HG03175 (cell line): ENCODE measurements at regions not wholly inside any gene's neighbourhood (a gene's known extent, or its start where the extent isn't known, plus 50 kb on each side); places are given as distances from the start of the nearest gene placed in this dataset.
"Not testable (repeated sequence)": the region's sequence is repeated elsewhere in the genome, so short reads cannot be mapped to it uniquely, and the experiment has no call there.

Experiments used
- ATAC-seq: cut with Tn5 transposase; IDR thresholded peaks from one replicate; pipeline ENCODE4 v1.9.1; 2021; ENCODE audit warnings: mild to moderate bottlenecking, moderate library complexity; ENCODE audit not compliant: unreplicated experiment

- ATAC-seq = no peak
These were observed 51.7 kb downstream of the FAM50B start for GRCh38 chr6:3900744-3901336.

- no peak for ATAC-seq
These were observed 53.9 kb downstream of the FAM50B start for GRCh38 chr6:3902871-3903648.

GRCh38 chr6:3904518-3904917, 55.3 kb downstream of the FAM50B start:
- no peak for ATAC-seq

GRCh38 chr6:3905945-3906845, 57.0 kb downstream of the FAM50B start:
- ATAC-seq = no peak

GRCh38 chr6:3906846-3907151, 57.6 kb downstream of the FAM50B start:
- ATAC-seq = no peak

GRCh38 chr6:3908223-3908622, 59.0 kb downstream of the FAM50B start:
- ATAC-seq = no peak

- no peak for ATAC-seq
These were observed 59.8 kb downstream of the FAM50B start for GRCh38 chr6:3908961-3909360.

- no peak for ATAC-seq
These were observed 61.0 kb downstream of the FAM50B start for GRCh38 chr6:3910106-3910663.

GRCh38 chr6:3911130-3911529, 62.0 kb downstream of the FAM50B start:
- ATAC-seq = no peak

- no peak for ATAC-seq
These were observed 62.6 kb downstream of the FAM50B start for GRCh38 chr6:3911614-3912336.

- no peak for ATAC-seq
These were observed 63.3 kb downstream of the FAM50B start for GRCh38 chr6:3912361-3913076.

- ATAC-seq = no peak
These were observed 64.1 kb downstream of the FAM50B start for GRCh38 chr6:3913077-3913957.

- no peak for ATAC-seq
These were observed 64.8 kb downstream of the FAM50B start for GRCh38 chr6:3913958-3914337.

GRCh38 chr6:3915076-3915791, 66.1 kb downstream of the FAM50B start:
- no peak for ATAC-seq

- no peak for ATAC-seq
These were observed 67.0 kb downstream of the FAM50B start for GRCh38 chr6:3916211-3916610.

- not testable (repeated sequence) for ATAC-seq
These were observed 67.6 kb downstream of the FAM50B start for GRCh38 chr6:3916749-3917148.

GRCh38 chr6:3918469-3918868, 69.3 kb downstream of the FAM50B start:
- no peak for ATAC-seq

GRCh38 chr6:3919130-3919628, 70.0 kb downstream of the FAM50B start:
- ATAC-seq = no peak
